22Rv1 (cell line): ENCODE measurements at regions not wholly inside any gene's neighbourhood (a gene's known extent, or its start where the extent isn't known, plus 50 kb on each side); places are given as distances from the start of the nearest gene placed in this dataset.

Experiments used
- ZFX ChIP-seq: fragments of 450-650 bp; IDR thresholded peaks from 2 replicates; pipeline ENCODE4 v1.6.1; 2017; ENCODE audit warnings: antibody characterized with exemption, borderline replicate concordance
- TF ChIP-seq, protein P1 (sequence below): fragments of 450-650 bp; IDR thresholded peaks from 2 replicates; pipeline ENCODE4 v1.5.1; 2017; ENCODE audit warnings: mild to moderate bottlenecking

DNA sequence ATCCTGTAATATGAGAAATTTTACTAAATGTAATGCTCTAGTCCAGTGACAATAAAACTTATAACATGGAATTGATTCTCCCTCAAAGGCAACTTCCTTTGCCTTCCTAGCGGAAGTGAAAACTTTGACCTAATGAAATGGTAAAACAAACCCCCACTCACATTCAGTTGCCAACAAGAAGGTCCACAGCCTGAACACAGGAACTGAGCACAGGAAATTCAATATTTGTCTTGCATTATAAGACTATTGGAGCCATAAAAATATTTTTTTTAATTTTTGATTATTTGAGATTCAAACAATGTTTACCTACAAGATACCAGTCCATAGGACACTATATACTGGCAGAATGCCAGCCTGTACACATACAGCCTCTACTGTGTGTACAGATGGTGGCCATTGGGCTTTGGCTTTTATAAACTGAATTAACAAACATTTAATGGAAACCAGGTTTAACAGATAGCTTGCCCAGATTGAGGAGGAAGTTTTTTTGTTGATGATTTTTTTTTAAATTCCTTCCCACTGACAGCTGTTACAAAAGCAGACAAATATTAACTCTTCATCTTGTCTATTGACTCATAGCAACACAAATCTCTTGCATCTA, 481.5 kb upstream of the JAG1 start:
- TF ChIP-seq, protein P1, sequence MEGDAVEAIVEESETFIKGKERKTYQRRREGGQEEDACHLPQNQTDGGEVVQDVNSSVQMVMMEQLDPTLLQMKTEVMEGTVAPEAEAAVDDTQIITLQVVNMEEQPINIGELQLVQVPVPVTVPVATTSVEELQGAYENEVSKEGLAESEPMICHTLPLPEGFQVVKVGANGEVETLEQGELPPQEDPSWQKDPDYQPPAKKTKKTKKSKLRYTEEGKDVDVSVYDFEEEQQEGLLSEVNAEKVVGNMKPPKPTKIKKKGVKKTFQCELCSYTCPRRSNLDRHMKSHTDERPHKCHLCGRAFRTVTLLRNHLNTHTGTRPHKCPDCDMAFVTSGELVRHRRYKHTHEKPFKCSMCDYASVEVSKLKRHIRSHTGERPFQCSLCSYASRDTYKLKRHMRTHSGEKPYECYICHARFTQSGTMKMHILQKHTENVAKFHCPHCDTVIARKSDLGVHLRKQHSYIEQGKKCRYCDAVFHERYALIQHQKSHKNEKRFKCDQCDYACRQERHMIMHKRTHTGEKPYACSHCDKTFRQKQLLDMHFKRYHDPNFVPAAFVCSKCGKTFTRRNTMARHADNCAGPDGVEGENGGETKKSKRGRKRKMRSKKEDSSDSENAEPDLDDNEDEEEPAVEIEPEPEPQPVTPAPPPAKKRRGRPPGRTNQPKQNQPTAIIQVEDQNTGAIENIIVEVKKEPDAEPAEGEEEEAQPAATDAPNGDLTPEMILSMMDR: no peak
- TF ChIP-seq ZFX: no peak
